A549 (cell line): ENCODE measurements at regions not wholly inside any gene's neighbourhood (a gene's known extent, or its start where the extent isn't known, plus 50 kb on each side); places are given as distances from the start of the nearest gene placed in this dataset.

Experiments used
- CBX8 ChIP-seq: fragments of 200-600 bp; sonication (generic); IDR thresholded peaks from 2 replicates; pipeline ENCODE4 v1.6.1; 2016
- CEBPB ChIP-seq, 2 experiments: fragments of >200 bp in 1 of 2; sonication (Bioruptor Twin) in 1 of 2; formaldehyde crosslinking in 1 of 2; IDR thresholded peaks; 2 replicates each; pipeline ENCODE4 v1.6.1; 2012 to 2016
- CHD2 ChIP-seq: fragments of 150-350 bp; IDR thresholded peaks from 2 replicates; pipeline ENCODE4 v1.6.1; 2014; ENCODE audit warnings: low read length; ENCODE audit not compliant: partially characterized antibody
- NR3C1 ChIP-seq: fragments of >200 bp; sonication (Bioruptor Twin); formaldehyde crosslinking; IDR thresholded peaks from 3 replicates; pipeline ENCODE4 v1.6.1; 2017
- PHF8 ChIP-seq: fragments of 200-600 bp; sonication (generic); IDR thresholded peaks from 2 replicates; pipeline ENCODE4 v1.6.1; 2016; ENCODE audit warnings: low read depth, mild to moderate bottlenecking, antibody characterized with exemption, moderate library complexity, borderline replicate concordance
- POLR2A ChIP-seq: IDR thresholded peaks from 2 replicates; pipeline ENCODE4 v1.6.1; 2012; ENCODE audit warnings: mild to moderate bottlenecking, low read length
- RCOR1 ChIP-seq: fragments of 150-350 bp; IDR thresholded peaks from 2 replicates; pipeline ENCODE4 v1.6.1; 2014; ENCODE audit warnings: antibody characterized with exemption, low read length, low read depth
- TF ChIP-seq, protein P1 (sequence below): fragments of >200 bp; sonication (Bioruptor Twin); formaldehyde crosslinking; IDR thresholded peaks from 3 replicates; pipeline ENCODE4 v1.5.1; 2016
- TF ChIP-seq, protein P2 (sequence below): fragments of 150-350 bp; IDR thresholded peaks from 2 replicates; pipeline ENCODE4 v1.6.1; 2014; ENCODE audit warnings: low read depth, mild to moderate bottlenecking, low read length
- TF ChIP-seq, protein P3 (sequence below): IDR thresholded peaks from 2 replicates; pipeline ENCODE4 v1.6.1; 2012

DNA sequence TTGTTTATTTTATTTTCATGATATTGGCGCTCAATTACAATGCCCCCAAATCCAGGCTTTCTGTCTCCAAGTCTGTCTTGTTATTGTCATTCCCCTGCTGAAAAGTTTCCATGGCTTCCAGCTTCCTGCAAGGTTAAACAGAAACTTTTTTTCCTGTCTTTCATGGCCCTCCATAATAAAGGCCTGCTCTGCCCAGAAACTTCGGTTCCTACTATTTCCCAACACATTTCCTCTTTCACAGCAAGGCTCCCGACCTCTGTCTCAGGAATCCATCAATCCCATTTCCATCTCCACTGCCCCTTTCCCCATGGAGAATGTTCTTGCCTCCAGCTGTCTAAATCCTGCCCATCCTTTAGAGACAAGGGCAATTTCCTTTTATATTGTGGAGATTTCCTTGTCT lies 365.2 kb upstream of the JARID2 start:
- TF ChIP-seq, protein P1, sequence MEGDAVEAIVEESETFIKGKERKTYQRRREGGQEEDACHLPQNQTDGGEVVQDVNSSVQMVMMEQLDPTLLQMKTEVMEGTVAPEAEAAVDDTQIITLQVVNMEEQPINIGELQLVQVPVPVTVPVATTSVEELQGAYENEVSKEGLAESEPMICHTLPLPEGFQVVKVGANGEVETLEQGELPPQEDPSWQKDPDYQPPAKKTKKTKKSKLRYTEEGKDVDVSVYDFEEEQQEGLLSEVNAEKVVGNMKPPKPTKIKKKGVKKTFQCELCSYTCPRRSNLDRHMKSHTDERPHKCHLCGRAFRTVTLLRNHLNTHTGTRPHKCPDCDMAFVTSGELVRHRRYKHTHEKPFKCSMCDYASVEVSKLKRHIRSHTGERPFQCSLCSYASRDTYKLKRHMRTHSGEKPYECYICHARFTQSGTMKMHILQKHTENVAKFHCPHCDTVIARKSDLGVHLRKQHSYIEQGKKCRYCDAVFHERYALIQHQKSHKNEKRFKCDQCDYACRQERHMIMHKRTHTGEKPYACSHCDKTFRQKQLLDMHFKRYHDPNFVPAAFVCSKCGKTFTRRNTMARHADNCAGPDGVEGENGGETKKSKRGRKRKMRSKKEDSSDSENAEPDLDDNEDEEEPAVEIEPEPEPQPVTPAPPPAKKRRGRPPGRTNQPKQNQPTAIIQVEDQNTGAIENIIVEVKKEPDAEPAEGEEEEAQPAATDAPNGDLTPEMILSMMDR: no peak
- TF ChIP-seq, protein P2, sequence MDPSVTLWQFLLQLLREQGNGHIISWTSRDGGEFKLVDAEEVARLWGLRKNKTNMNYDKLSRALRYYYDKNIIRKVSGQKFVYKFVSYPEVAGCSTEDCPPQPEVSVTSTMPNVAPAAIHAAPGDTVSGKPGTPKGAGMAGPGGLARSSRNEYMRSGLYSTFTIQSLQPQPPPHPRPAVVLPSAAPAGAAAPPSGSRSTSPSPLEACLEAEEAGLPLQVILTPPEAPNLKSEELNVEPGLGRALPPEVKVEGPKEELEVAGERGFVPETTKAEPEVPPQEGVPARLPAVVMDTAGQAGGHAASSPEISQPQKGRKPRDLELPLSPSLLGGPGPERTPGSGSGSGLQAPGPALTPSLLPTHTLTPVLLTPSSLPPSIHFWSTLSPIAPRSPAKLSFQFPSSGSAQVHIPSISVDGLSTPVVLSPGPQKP: no peak
- TF ChIP-seq PHF8 (no peak), CEBPB (IDR thresholded peaks at IDR 0.05) (no peak), RCOR1 (no peak), CHD2 (no peak), CBX8 (no peak), NR3C1 (no peak), POLR2A (no peak)
- TF ChIP-seq, protein P3, sequence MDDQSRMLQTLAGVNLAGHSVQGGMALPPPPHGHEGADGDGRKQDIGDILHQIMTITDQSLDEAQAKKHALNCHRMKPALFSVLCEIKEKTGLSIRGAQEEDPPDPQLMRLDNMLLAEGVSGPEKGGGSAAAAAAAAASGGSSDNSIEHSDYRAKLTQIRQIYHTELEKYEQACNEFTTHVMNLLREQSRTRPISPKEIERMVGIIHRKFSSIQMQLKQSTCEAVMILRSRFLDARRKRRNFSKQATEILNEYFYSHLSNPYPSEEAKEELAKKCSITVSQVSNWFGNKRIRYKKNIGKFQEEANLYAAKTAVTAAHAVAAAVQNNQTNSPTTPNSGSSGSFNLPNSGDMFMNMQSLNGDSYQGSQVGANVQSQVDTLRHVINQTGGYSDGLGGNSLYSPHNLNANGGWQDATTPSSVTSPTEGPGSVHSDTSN: no peak
